Endothelial cell of umbilical vein (primary cell): ENCODE measurements at regions not wholly inside any gene's neighbourhood (a gene's known extent, or its start where the extent isn't known, plus 50 kb on each side); places are given as distances from the start of the nearest gene placed in this dataset.
"Not testable (repeated sequence)": the region's sequence is repeated elsewhere in the genome, so short reads cannot be mapped to it uniquely, and the experiment has no call there.

Experiments
- BruUV-seq: library from RNA; stranded (reverse); fragments of 400-500 nt; replicated peaks from 2 replicates; lab custom pipeline; 2021; lab: Mats Ljungman, UMichigan
- CTCF ChIA-PET: fragments of 300-600, 350-600 bp; sonication (Branson Sonifier 250); formaldehyde crosslinking; loops from one replicate; lab custom pipeline; 2021; ENCODE audit warnings: antibody characterized with exemption, inconsistent platforms; lab: Charles Lee
- POLR2A ChIA-PET: fragments of 300-600, 350-600 bp; sonication (Branson Sonifier 250); formaldehyde crosslinking; loops from one replicate; lab custom pipeline; 2021; ENCODE audit warnings: antibody characterized with exemption, inconsistent platforms; lab: Charles Lee
- DNase-seq: peaks from one replicate; pipeline ENCODE4 v3.0.0-alpha.2; 2011; ENCODE audit warnings: low read depth, low spot score
- FAIRE-seq: peaks from 2 replicates; lab custom pipeline; 2011; peaks lifted over from hg19 to GRCh38; lab: Jason Lieb, UNC
- H2AFZ ChIP-seq: 2 replicates; pipeline ENCODE4 v1.6.0; 2012; ENCODE audit warnings: low read depth, low read length, control low read depth, inconsistent platforms
- H3K27ac ChIP-seq: 2 replicates; pipeline ENCODE4 v1.5.1; 2011; ENCODE audit warnings: low read depth, mild to moderate bottlenecking, control low read depth, low read length, moderate library complexity; ENCODE audit not compliant: insufficient read depth
- H3K27me3 ChIP-seq, 2 experiments: 2 replicates each; pipeline versions ENCODE4 v1.6.0 to v1.6.1; 2011; ENCODE audit warnings: low read length in 2 of 2, mixed read lengths in 1 of 2; ENCODE audit not compliant: control insufficient read depth in 2 of 2, insufficient read depth in 2 of 2
- H3K36me3 ChIP-seq, 2 experiments: 2 replicates in 1 of 2; 3 replicates in 1 of 2; pipeline ENCODE4 v1.5.1; 2011; ENCODE audit warnings: low read length in 2 of 2, mild to moderate bottlenecking in 1 of 2, moderate library complexity in 1 of 2; ENCODE audit not compliant: control insufficient read depth in 2 of 2, insufficient read depth in 2 of 2; ENCODE audit errors: extremely low read depth in 1 of 2
- H3K4me1 ChIP-seq: 3 replicates; pipeline ENCODE4 v1.5.1; 2011; ENCODE audit warnings: mild to moderate bottlenecking, low read length; ENCODE audit not compliant: control insufficient read depth, insufficient read depth; ENCODE audit errors: extremely low read depth
- H3K4me2 ChIP-seq: 2 replicates; pipeline ENCODE4 v1.6.1; 2011; ENCODE audit warnings: low read length, control low read depth, mixed read lengths; ENCODE audit not compliant: insufficient read depth
- H3K4me3 ChIP-seq, 3 experiments: fragments of 200-600 bp in 1 of 3; sonication (generic), shearing (Covaris generic) in 1 of 3; replicated peaks in 1 of 3; 2 replicates each; pipeline ENCODE4 v1.5.1; 2011 to 2016; ENCODE audit warnings: control low read depth in 3 of 3, low read length in 3 of 3, mild to moderate bottlenecking in 2 of 3, inconsistent platforms in 1 of 3, low read depth in 1 of 3, moderate library complexity in 1 of 3; ENCODE audit not compliant: insufficient read depth in 1 of 3
- H3K79me2 ChIP-seq: 2 replicates; pipeline ENCODE4 v1.6.0; 2012; ENCODE audit warnings: low read length, inconsistent platforms; ENCODE audit not compliant: control insufficient read depth, insufficient read depth
- H3K9ac ChIP-seq: replicated peaks from 2 replicates; pipeline ENCODE3; 2011; ENCODE audit warnings: low read length, control low read depth; ENCODE audit not compliant: insufficient read depth; ENCODE audit errors: extremely low read depth
- H3K9me1 ChIP-seq: replicated peaks from 3 replicates; pipeline ENCODE4 v1.6.0; 2011; ENCODE audit warnings: mild to moderate bottlenecking, low read length; ENCODE audit not compliant: control insufficient read depth, insufficient read depth; ENCODE audit errors: extremely low read depth
- H3K9me3 ChIP-seq: replicated peaks from 2 replicates; pipeline ENCODE4 v1.5.1; 2012; ENCODE audit warnings: low read length, inconsistent platforms; ENCODE audit not compliant: control insufficient read depth, insufficient read depth
- H4K20me1 ChIP-seq: replicated peaks from 2 replicates; pipeline ENCODE3; 2011; ENCODE audit warnings: mild to moderate bottlenecking, low read length; ENCODE audit not compliant: control insufficient read depth, insufficient read depth; ENCODE audit errors: extremely low read depth
- CTCF ChIP-seq, 2 donors: IDR thresholded peaks; 1 replicate in 1 of 2; 2 replicates in 1 of 2; pipeline ENCODE4 v1.5.1; 2011; ENCODE audit warnings: low read length in 2 of 2, mild to moderate bottlenecking in 2 of 2, moderate library complexity in 2 of 2, control low read depth in 1 of 2, inconsistent platforms in 1 of 2, low read depth in 1 of 2; ENCODE audit not compliant: insufficient read depth in 1 of 2; ENCODE audit errors: extremely low read depth in 1 of 2
- EZH2 ChIP-seq: IDR thresholded peaks from 2 replicates; pipeline ENCODE4 v1.6.1; 2012; ENCODE audit warnings: borderline replicate concordance, low read depth, mild to moderate bottlenecking, moderate library complexity, low read length, inconsistent platforms; ENCODE audit not compliant: severe bottlenecking
- GATA2 ChIP-seq: IDR thresholded peaks from 2 replicates; pipeline ENCODE4 v1.7.0; 2011; ENCODE audit warnings: low read depth, mild to moderate bottlenecking, moderate library complexity, mixed read lengths, low read length; ENCODE audit not compliant: insufficient read length, insufficient read depth
- JUN ChIP-seq: IDR thresholded peaks from 2 replicates; pipeline ENCODE4 v1.6.1; 2011; ENCODE audit warnings: borderline replicate concordance, low read depth; ENCODE audit not compliant: insufficient read length, insufficient read depth
- MAX ChIP-seq: IDR thresholded peaks from 2 replicates; pipeline ENCODE4 v1.6.1; 2011; ENCODE audit not compliant: insufficient read depth, insufficient read length
- MYC ChIP-seq: IDR thresholded peaks from one replicate; pipeline ENCODE4 v1.6.1; 2011; ENCODE audit warnings: mild to moderate bottlenecking, low read depth, low read length
- dilution Hi-C: fragments of 300-500 bp; cut with MboI; formaldehyde crosslinking; loops from one replicate; pipeline ENCODE4 v1.15.0; 2019; ENCODE audit warnings: low sequenced_read_pairs; ENCODE audit not compliant: extremely low pct_ligation_motif_present
- intact Hi-C: fragments of 100-400 bp; cut with micrococcal nuclease; formaldehyde crosslinking; loops from one replicate; pipeline ENCODE4 v1.10.0; 2022

GRCh38 chr7:64465551-64465950 lies 97.3 kb downstream of the ZNF680 start:
- Histone ChIP-seq H3K9ac (no peak overlapping the region), H4K20me1 (no peaks in the 10 kb centered on the region), H3K27me3 (no peaks in the 10 kb centered on the region), H3K36me3 (no peaks in the 10 kb centered on the region), H3K9me1 (no peaks in the 10 kb centered on the region), H3K4me3 (no peak overlapping the region), H3K9me3 (no peaks in the 10 kb centered on the region), H3K27ac (no peak overlapping the region), H2AFZ (no peak overlapping the region), H3K4me1 (no peaks in the 10 kb centered on the region), H3K4me2 (no peak overlapping the region), H3K79me2 (no peaks in the 10 kb centered on the region)
- TF ChIP-seq MAX: no peak
- no peak for TF ChIP-seq MYC
- TF ChIP-seq GATA2: no peak
- TF ChIP-seq CTCF (IDR thresholded peaks at IDR 0.05; ENCODE audit: extremely low read depth in 1 of 2, insufficient read depth in 1 of 2, low read depth in 1 of 2, low read length in 2 of 2): no peak
- CTCF ChIA-PET: no interaction called here
- intact Hi-C loops: no loop called here
- FAIRE-seq: no peak
- no peak for DNase-seq
- POLR2A ChIA-PET: no interaction called here
- BruUV-seq: no TSS peak
- dilution Hi-C loops: no loop called here

GRCh38 chr7:64463636-64464375 lies 99.1 kb downstream of the ZNF680 start:
- H3K79me2 ChIP-seq: no peaks in the 10 kb centered on the region
- H3K36me3 ChIP-seq: no peaks in the 10 kb centered on the region
- dilution Hi-C loops: no loop called here
- no peaks in the 10 kb centered on the region for H3K27me3 ChIP-seq
- TF ChIP-seq MYC (no peak), JUN (no peak), EZH2 (no peak)
- no peak overlapping the region for H2AFZ ChIP-seq
- ChIA-PET POLR2A (no interaction called here), CTCF (interaction anchor here (1.0 kb wide), 1 partner anchor 70 kb away, joined by 3 read pairs; no protein-coding TSS in a partner anchor)
- no peak for FAIRE-seq
- no TSS peak for BruUV-seq
- intact Hi-C loops: no loop called here
- H3K4me2 ChIP-seq: no peak overlapping the region
- no peaks in the 10 kb centered on the region for H3K4me1 ChIP-seq
- DNase-seq: no peak
- H3K9me3 ChIP-seq: no peaks in the 10 kb centered on the region
- no peaks in the 10 kb centered on the region for H4K20me1 ChIP-seq
- no peaks in the 10 kb centered on the region for H3K9me1 ChIP-seq
- no peak overlapping the region for H3K4me3 ChIP-seq
- no peak overlapping the region for H3K27ac ChIP-seq
- no peak overlapping the region for H3K9ac ChIP-seq

GRCh38 chr7:64459858-64460257 lies 103.0 kb downstream of the ZNF680 start:
- intact Hi-C loops, FAIRE-seq, H3K4me2 ChIP-seq, DNase-seq, dilution Hi-C loops, H3K9ac ChIP-seq, H3K36me3 ChIP-seq, H3K79me2 ChIP-seq, H2AFZ ChIP-seq, H4K20me1 ChIP-seq, POLR2A ChIA-PET, H3K4me1 ChIP-seq, CTCF ChIA-PET, H3K27ac ChIP-seq, H3K27me3 ChIP-seq, H3K9me3 ChIP-seq, BruUV-seq, H3K4me3 ChIP-seq, H3K9me1 ChIP-seq: not testable (repeated sequence)
